GM23338 (cell line): ENCODE measurements at regions not wholly inside any gene's neighbourhood (a gene's known extent, or its start where the extent isn't known, plus 50 kb on each side); places are given as distances from the start of the nearest gene placed in this dataset.

ENCODE experiments used
- CTCF ChIP-seq, 2 experiments: fragments of 200-600 bp in 1 of 2; sonication (generic) in 1 of 2; conservative IDR thresholded peaks; 2 replicates each; pipeline versions ENCODE4 v1.5.1 to v1.6.1; 2016 to 2017; ENCODE audit warnings: antibody characterized with exemption in 2 of 2, low read depth in 2 of 2, mild to moderate bottlenecking in 2 of 2, moderate library complexity in 1 of 2
- EZH2 ChIP-seq: fragments of 200-600 bp; sonication (generic); IDR thresholded peaks from one replicate; pipeline ENCODE4 v1.8.0; 2017; ENCODE audit warnings: antibody characterized with exemption, mild to moderate bottlenecking, low read depth; ENCODE audit not compliant: unreplicated experiment
- EZH2phosphoT487 ChIP-seq: fragments of 200-600 bp; sonication (generic); IDR thresholded peaks from one replicate; pipeline ENCODE4 v1.8.1; 2018; ENCODE audit warnings: antibody characterized with exemption; ENCODE audit not compliant: unreplicated experiment
- JUNB ChIP-seq: IDR thresholded peaks from one replicate; pipeline ENCODE4 v1.6.1; 2016; ENCODE audit warnings: antibody characterized with exemption; ENCODE audit not compliant: unreplicated experiment
- TF ChIP-seq, protein P1 (sequence below): IDR thresholded peaks from one replicate; pipeline ENCODE4 v1.6.1; 2018; ENCODE audit warnings: antibody characterized with exemption; ENCODE audit not compliant: unreplicated experiment

- TF ChIP-seq CTCF (conservative IDR thresholded peaks at IDR 0.05; ENCODE audit: low read depth in 2 of 2), result no peak
- no peak for TF ChIP-seq JUNB
- TF ChIP-seq, protein P1, sequence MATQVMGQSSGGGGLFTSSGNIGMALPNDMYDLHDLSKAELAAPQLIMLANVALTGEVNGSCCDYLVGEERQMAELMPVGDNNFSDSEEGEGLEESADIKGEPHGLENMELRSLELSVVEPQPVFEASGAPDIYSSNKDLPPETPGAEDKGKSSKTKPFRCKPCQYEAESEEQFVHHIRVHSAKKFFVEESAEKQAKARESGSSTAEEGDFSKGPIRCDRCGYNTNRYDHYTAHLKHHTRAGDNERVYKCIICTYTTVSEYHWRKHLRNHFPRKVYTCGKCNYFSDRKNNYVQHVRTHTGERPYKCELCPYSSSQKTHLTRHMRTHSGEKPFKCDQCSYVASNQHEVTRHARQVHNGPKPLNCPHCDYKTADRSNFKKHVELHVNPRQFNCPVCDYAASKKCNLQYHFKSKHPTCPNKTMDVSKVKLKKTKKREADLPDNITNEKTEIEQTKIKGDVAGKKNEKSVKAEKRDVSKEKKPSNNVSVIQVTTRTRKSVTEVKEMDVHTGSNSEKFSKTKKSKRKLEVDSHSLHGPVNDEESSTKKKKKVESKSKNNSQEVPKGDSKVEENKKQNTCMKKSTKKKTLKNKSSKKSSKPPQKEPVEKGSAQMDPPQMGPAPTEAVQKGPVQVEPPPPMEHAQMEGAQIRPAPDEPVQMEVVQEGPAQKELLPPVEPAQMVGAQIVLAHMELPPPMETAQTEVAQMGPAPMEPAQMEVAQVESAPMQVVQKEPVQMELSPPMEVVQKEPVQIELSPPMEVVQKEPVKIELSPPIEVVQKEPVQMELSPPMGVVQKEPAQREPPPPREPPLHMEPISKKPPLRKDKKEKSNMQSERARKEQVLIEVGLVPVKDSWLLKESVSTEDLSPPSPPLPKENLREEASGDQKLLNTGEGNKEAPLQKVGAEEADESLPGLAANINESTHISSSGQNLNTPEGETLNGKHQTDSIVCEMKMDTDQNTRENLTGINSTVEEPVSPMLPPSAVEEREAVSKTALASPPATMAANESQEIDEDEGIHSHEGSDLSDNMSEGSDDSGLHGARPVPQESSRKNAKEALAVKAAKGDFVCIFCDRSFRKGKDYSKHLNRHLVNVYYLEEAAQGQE, result no peak
- no peak for TF ChIP-seq EZH2
- TF ChIP-seq EZH2phosphoT487, result no peak
Observed at GRCh38 chr12:41910578-41911320, 233.9 kb downstream of the GXYLT1 start.
